Dermis microvascular lymphatic vessel endothelial cell (primary cell): ENCODE measurements at regions not wholly inside any gene's neighbourhood (a gene's known extent, or its start where the extent isn't known, plus 50 kb on each side); places are given as distances from the start of the nearest gene placed in this dataset.

Source experiments
- DNase-seq, 2 donors: peaks; one replicate each; pipeline versions ENCODE4 v3.0.0 to v3.0.0-alpha.2; 2010; ENCODE audit warnings: low read depth in 2 of 2

DNA sequence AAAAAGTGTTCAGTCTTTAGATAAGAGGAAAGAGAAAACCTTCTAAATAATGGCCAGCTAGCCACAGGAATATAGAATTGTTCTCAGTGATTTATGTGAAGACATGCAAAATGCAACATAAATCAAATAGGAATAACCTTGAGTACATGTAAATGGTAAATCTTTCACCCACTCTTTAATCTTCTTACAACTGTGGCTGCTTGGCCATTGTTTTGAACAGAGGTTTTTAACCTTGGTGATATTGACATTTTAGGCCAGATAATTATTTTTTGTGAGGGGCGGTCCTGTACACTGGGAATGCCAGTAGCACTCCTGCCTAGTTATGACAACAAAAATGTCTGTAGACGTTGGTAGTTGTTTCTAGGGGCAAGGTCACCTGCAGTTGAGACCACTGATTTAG, 479.9 kb upstream of the NOVA1 start:
- no peak for DNase-seq

DNA sequence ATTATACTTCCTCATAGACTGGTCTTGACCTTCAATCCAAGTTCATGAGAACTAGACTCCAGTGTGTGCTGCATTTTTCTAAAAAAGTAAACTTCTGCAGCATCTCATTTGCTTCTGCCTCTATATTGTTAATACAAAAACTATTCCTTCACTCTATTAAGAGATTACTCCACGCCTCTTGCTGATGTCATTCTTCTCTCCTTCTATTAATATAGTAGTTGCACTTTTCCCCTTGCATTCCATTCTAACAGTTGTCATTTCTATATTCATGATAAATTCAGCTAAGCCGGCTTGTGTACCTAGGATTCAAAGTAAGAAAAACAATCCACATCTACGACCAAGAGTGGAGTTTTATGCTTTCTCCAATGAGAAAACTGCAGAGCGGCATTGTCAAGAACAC, 480.4 kb upstream of the NOVA1 start:
- DNase-seq, result no peak

DNA sequence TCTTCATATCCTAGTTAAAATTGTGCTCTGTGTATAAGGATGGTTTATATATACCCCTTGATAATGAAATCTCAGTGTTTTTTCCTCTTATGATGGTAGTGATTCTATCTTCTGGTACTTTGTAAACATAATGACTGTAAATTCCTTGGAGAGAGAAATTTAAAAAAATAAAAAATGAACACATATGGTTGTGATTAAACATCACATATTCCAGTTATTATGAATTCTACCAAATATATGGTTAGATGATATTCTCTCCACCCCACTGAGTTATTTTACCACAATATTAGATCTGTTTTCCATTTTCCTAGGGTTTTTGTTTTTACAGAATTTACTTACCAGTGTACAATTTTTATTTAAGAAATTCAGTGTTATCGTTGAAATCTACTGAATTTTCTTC, 481.9 kb upstream of the NOVA1 start:
- no peak for DNase-seq

DNA sequence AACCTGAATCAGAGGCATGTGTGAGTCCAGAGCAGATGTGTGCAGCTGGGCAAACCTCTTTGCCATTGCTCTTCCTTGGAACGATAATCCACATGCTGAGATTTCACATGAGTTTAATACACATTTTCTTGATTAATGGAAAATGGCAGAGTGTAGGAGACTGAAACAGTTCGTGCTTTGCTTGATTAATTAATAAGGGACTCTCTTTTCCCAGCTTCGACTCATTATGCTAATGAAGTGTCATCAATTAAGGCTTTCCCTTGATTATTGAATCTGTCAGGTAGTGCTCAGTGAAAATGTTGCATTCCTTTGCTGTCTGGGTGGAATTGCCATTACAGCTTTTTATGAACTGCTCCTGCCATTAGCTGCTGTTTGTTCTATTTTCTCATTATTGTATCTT, 487.7 kb upstream of the NOVA1 start:
- no peak for DNase-seq

- no peak for DNase-seq
Measured at GRCh38 chr14:27090716-27091115, 492.9 kb upstream of the NOVA1 start.

GRCh38 chr14:27091973-27092372, 494.1 kb upstream of the NOVA1 start:
- no peak for DNase-seq

DNA sequence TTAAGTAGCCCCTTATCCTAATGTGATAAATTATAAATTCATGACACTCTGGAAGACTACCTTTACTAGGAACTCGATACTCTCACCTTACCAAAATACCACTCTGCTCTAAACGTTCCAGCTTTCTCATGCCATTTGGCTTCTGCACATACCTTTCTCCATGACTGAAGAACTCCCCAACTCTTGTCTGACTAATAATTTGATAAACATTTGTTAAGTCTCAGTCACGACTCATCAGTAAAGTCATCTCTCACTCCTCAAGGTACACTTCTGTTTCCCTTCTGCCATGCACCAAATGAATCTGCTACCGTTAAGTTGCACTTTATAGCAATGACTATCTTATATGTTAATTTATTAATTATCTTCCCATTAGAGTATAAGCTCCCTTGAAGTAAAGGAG, 498.3 kb upstream of the NOVA1 start:
- no peak for DNase-seq

DNA sequence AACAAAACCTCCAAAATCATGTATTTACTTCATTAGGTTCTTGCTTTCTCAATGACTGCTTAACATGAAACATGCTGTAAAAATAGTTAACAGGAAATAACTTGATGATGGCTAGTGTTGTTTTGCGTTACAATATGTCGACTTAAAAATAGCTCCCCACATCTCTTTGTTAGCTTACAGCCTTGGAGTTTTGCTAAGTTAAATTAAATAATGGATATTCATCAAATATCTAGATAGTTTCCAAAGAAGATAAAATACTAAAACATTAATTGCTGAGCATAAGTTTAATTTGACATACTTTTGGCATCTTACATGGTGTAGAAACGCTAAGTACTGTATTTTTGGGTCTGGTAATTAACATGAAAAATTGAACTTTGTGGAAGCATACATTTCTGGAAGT, 500.6 kb upstream of the NOVA1 start:
- DNase-seq, result no peak

- no peak for DNase-seq
Measured at GRCh38 chr14:27114180-27114579, 516.3 kb upstream of the NOVA1 start.

GRCh38 chr14:27123162-27123561, 525.3 kb upstream of the NOVA1 start:
- no peak for DNase-seq

- DNase-seq, result no peak
Measured at GRCh38 chr14:27127838-27128237, 530.0 kb upstream of the NOVA1 start.

DNA sequence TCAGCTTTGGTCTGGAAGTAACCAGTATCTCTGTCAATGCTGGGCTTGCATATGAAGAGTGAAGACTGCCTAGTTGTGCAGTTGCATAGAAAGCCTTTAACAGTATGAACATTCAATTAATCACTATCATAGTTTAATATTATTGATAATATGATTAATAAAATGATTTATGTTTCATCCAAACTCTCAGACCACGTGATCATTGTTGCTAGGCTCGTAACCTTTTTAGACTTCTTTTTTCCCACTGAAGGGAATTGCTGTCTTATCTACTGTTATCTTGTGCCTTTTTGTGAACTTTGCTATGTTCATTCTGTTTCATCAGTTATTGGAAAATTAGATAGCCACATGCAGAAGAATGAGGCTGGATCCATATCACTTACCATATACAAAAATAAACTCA, 536.4 kb upstream of the NOVA1 start:
- no peak for DNase-seq

DNA sequence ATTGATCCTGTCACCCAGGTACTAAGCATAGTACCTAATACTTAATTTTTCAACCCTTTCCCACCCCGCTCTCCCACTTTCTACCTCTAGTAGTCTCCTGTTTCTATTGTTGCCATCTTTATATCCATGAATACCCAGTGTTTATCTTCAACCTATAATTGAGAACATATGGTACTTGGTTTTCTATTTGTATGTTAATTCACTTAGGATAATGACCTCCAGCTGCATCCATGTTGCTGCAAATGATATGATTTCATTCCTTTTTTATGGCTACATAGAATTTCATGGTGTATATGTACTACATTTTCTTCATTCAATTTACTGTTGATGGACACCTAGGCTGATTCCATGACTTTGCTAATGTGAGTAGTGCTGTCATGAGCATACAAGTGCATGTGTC, 547.3 kb upstream of the NOVA1 start:
- no peak for DNase-seq

DNA sequence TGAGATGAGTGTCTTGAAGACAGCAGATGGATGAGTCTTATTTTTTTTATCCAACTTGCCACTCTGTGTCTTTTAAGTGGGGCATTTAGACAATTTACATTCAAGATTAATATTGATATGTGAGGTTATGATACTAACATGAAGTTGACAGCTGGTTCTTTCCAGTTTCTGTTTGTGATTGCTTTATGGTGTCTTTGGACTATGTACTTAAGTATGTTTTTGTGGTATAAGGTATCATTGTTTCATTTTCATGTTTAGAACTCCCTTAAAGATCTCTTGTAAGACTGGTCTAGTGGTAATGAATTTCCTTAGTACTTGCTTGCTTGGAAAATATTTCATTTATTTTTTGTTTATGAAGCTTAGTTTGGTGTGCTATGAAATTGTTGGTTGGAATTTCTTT, 550.3 kb upstream of the NOVA1 start:
- DNase-seq, result no peak

DNA sequence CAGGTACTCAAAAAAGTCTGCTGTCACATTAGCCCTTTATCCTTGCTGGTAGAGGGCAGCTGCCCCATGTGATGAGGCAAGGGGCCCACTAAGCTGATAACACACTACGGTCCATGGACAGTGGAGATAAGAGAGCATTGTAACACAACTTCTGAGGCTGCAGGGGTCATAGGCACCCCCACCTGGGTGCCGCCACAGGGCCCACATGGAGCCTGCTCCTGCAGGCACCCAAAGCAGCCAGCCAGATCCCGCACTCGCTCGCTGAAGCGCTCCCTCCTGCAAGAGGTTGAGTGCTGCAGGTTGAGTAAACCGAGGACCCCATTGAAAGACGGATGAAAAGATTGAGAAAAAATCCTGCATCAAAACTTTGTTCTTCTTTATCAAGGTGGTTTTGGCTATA, 566.3 kb upstream of the NOVA1 start:
- no peak for DNase-seq

DNA sequence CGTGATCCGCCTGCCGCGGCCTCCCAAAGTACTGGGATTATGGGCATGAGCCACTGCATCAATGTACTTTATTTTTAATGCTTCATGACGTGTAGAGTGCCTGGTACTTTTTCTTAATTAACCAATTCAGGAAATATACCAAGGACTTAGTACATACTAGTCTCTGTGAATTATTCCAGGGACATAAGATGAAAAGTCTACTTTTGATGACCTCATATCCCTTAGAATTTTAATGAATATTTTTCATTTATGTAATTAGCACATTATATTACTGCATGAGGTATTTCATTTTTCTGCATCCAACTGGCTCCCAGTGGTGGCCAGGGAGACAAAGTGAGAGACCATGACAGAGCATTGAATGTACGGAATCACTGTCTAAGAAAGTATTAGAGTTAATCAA, 577.7 kb upstream of the NOVA1 start:
- DNase-seq, result no peak

DNA sequence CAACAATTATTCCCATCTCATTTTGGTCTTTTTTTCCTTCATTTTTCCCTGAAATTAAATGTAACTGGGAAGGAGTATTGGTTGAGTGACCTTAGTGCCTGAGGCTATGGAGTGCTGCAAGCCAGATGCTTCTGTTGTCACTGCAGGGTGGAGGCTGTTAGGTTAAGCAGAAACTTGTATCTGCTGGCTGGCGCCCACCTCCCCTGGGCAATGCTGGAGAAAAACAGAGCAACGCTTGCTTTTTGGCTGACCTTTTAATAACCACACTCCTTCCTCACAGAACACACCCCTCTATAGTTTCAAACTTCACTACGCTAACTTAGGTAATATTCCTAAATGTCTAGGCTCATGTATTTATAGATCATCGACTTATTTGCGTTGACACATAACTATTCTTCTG, 583.5 kb upstream of the NOVA1 start:
- no peak for DNase-seq

GRCh38 chr14:27184427-27184826, 586.6 kb upstream of the NOVA1 start:
- no peak for DNase-seq

DNA sequence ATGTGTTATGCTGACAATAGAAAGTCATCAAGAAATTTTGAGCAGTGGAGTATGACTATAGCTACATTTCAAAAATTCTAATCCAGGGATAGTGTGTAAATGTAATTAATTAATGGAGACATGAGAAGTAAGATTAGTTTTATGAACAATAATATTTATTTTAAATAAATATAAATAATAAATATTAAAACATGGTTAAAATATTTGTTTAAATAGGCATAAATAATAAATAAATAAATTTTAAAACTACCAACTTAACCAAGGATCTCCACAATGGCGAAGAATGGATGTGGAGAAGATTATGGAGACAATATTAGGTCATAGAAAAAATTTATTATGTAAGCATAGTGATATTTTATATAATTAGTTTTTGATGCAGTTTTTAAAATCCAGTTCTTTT, 588.2 kb upstream of the NOVA1 start:
- DNase-seq, result no peak

- no peak for DNase-seq
Measured at GRCh38 chr14:27187136-27187535, 589.3 kb upstream of the NOVA1 start.

GRCh38 chr14:27190296-27190695, 592.5 kb upstream of the NOVA1 start:
- no peak for DNase-seq

DNA sequence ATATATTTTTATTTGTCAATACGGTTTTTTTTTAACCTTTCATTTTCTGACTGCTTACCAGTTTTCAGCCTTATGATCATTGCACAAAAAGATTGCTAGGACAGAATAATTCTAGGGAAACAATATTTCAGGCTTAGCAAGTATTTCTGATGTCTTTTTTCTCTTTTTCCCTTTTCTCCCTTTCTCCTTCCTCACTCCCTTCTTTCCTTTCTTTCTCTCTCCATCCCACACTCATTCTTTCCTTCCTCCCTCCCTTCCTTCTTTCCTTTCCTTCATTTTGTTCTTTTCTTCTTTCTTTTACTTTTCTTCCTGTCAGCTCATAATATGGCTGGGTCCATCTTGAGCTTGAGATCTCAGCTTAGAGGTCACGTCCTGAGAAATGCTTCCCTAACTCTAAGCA, 601.4 kb upstream of the NOVA1 start:
- no peak for DNase-seq

DNA sequence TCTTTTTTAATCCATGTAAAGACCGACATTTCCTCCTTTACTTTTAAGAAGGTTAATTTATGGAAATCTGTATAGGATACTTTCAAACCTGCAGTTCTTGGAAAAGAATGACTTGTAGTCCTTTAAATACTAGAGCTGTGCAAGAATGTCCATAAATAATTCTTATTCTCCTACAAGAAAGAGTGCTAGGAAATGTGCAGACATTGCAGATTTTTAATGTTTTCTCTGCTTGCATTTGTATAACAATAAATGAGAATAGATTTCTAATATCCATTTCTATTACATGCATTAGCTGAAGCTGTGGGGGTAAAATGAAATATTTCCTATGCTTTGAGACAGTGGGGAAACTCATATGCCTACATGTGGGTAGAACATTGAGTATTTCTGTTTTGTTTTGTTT, 607.2 kb upstream of the NOVA1 start:
- no peak for DNase-seq

DNA sequence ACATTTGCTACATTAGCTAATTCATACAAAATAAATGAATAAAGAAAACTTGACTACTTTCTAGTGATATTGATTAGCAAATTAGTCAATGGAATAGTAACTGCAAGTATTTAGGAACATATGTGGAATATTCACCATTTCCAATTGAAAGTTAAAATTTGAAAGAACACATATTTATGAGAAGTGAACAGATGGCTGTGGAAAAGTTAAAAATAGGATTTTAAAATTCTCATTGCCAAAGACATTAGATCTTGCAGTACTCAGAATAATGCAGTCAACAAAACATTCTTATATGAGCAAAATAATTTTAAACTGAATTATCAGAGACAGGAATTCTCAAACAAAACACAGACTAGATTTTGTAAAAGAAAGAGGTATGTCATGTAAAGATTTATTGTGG, 613.9 kb upstream of the NOVA1 start:
- no peak for DNase-seq

DNA sequence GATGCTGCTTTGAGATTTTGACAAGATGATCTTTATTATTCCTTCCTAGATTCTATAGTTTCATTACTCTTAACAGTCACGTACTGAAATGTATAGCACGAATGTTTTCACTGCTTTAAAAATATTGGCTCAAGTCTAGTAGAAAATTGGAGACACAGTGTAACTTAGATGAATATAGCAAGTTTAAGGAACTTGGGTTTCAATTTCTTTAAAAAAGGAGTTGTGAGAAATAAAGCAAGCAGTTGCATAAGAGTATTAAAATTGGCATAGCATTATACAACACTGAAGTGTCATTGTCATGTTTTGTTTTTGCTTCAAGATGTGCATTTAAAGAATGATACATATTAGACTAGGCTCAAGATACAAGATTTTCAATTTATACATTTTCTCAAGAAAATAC, 624.8 kb upstream of the NOVA1 start:
- DNase-seq, result no peak
